HCT116 (cell line): ENCODE measurements at regions not wholly inside any gene's neighbourhood (a gene's known extent, or its start where the extent isn't known, plus 50 kb on each side); places are given as distances from the start of the nearest gene placed in this dataset.

Experiments used
- ATAC-seq: fragments of 200-7000 bp; cut with Tn5 transposase; 2 replicates; pipeline ENCODE4 v1.9.1; 2020; ENCODE audit warnings: mild to moderate bottlenecking, moderate library complexity
- BruUV-seq: library from RNA; stranded (reverse); fragments of 400-500 nt; replicated peaks from 2 replicates; lab custom pipeline; 2021; lab: Mats Ljungman, UMichigan
- CTCF ChIA-PET: fragments of 300-600 bp; sonication (Branson Sonifier 250); formaldehyde crosslinking; loops from one replicate; lab custom pipeline; 2021; ENCODE audit warnings: antibody characterized with exemption; lab: Charles Lee
- POLR2A ChIA-PET: fragments of 300-600, 350-600 bp; sonication (Branson Sonifier 250); formaldehyde crosslinking; loops from one replicate; lab custom pipeline; 2021; ENCODE audit warnings: antibody characterized with exemption; lab: Charles Lee
- RAD21 ChIA-PET, 2 experiments: fragments of 300-600 bp; sonication (Branson Sonifier 250); formaldehyde crosslinking; loops; one replicate each; lab custom pipeline; 2023; ENCODE audit warnings: low total read pairs in 2 of 2; ENCODE audit not compliant: uncharacterized antibody in 2 of 2, unreplicated experiment in 2 of 2, low non-redundant PET in 1 of 2; lab: Charles Lee
- DNase-seq: peaks from one replicate; pipeline ENCODE4 v3.0.0-alpha.2; 2010; ENCODE audit warnings: low read depth, low spot score
- H2AFZ ChIP-seq: fragments of 200-600 bp; shearing (Covaris generic), sonication (generic); 2 replicates; pipeline ENCODE4 v1.6.1; 2017; ENCODE audit warnings: low read depth, mixed run types, mixed read lengths, antibody characterized with exemption, low read length; ENCODE audit not compliant: poor library complexity, severe bottlenecking
- H3K27ac ChIP-seq: 2 replicates; pipeline ENCODE4 v1.5.1; 2012; ENCODE audit warnings: low read depth, low read length
- H3K27me3 ChIP-seq: fragments of 200-600 bp; sonication (generic); 2 replicates; pipeline ENCODE4 v1.6.1; 2016; ENCODE audit warnings: mixed run types, low read length, mixed read lengths; ENCODE audit not compliant: insufficient read depth
- H3K36me3 ChIP-seq, 2 experiments: fragments of 200-500 bp in 1 of 2; fragments of 200-600 bp in 1 of 2; sonication (Bioruptor generic) in 1 of 2; sonication (generic) in 1 of 2; 2 replicates each; pipeline versions ENCODE4 v1.5.1 to v1.6.1; 2014 to 2016; ENCODE audit warnings: low read length in 2 of 2, inconsistent platforms in 1 of 2, mixed read lengths in 1 of 2, mixed run types in 1 of 2; ENCODE audit not compliant: insufficient read depth in 2 of 2, control insufficient read depth in 1 of 2
- H3K4me1 ChIP-seq, 2 experiments: fragments of 200-600 bp in 1 of 2; sonication (generic) in 1 of 2; 2 replicates each; pipeline versions ENCODE4 v1.5.1 to v1.6.1; 2012 to 2017; ENCODE audit warnings: low read length in 2 of 2, inconsistent platforms in 1 of 2, mild to moderate bottlenecking in 1 of 2, mixed read lengths in 1 of 2, mixed run types in 1 of 2, moderate library complexity in 1 of 2; ENCODE audit not compliant: insufficient read depth in 2 of 2, control insufficient read depth in 1 of 2
- H3K4me2 ChIP-seq: fragments of 200-600 bp; sonication (generic); 2 replicates; pipeline ENCODE4 v1.6.1; 2017; ENCODE audit warnings: mixed run types, low read length, mixed read lengths
- H3K4me3 ChIP-seq, 2 experiments: fragments of 200-600 bp in 1 of 2; sonication (generic) in 1 of 2; replicated peaks in 1 of 2; 2 replicates each; pipeline ENCODE4 v1.5.1; 2011 to 2016; ENCODE audit warnings: low read length in 2 of 2, control low read depth in 1 of 2, low read depth in 1 of 2, mild to moderate bottlenecking in 1 of 2, mixed read lengths in 1 of 2, mixed run types in 1 of 2
- H3K79me2 ChIP-seq: fragments of 200-600 bp; sonication (generic); 2 replicates; pipeline ENCODE4 v1.6.1; 2017; ENCODE audit warnings: mild to moderate bottlenecking, mixed run types, low read length, moderate library complexity, mixed read lengths; ENCODE audit not compliant: insufficient read depth
- H3K9ac ChIP-seq: fragments of 200-600 bp; sonication (generic); 2 replicates; pipeline ENCODE4 v1.6.1; 2016; ENCODE audit warnings: low read length, mixed read lengths
- H3K9me2 ChIP-seq: fragments of 200-600 bp; sonication (generic), shearing (Covaris generic); 2 replicates; pipeline ENCODE4 v1.6.1; 2017; ENCODE audit warnings: mixed run types, mild to moderate bottlenecking, moderate library complexity; ENCODE audit not compliant: insufficient read depth
- H3K9me3 ChIP-seq, 2 experiments: fragments of 200-500 bp in 1 of 2; fragments of 200-600 bp in 1 of 2; sonication (Bioruptor generic) in 1 of 2; sonication (generic) in 1 of 2; 2 replicates each; pipeline ENCODE4 v1.6.1; 2014 to 2017; ENCODE audit warnings: low read length in 2 of 2, mixed read lengths in 2 of 2, inconsistent platforms in 1 of 2, low read depth in 1 of 2, mild to moderate bottlenecking in 1 of 2, mixed run types in 1 of 2, moderate library complexity in 1 of 2; ENCODE audit not compliant: control insufficient read depth in 1 of 2, insufficient read depth in 1 of 2
- H4K20me1 ChIP-seq: fragments of 200-600 bp; sonication (generic), shearing (Covaris generic); 2 replicates; pipeline ENCODE4 v1.6.1; 2017; ENCODE audit warnings: mixed run types, mild to moderate bottlenecking, moderate library complexity; ENCODE audit not compliant: insufficient read depth
- ATF3 ChIP-seq: IDR thresholded peaks from 2 replicates; pipeline ENCODE4 v1.6.1; 2012
- CBX3 ChIP-seq: IDR thresholded peaks from 2 replicates; pipeline ENCODE4 v1.6.1; 2012; ENCODE audit warnings: low read depth
- CEBPB ChIP-seq: IDR thresholded peaks from 2 replicates; pipeline ENCODE4 v1.6.1; 2012; ENCODE audit warnings: low read depth
- EGR1 ChIP-seq: IDR thresholded peaks from 2 replicates; pipeline ENCODE4 v1.6.1; 2012; ENCODE audit warnings: low read depth
- ELF1 ChIP-seq: IDR thresholded peaks from 2 replicates; pipeline ENCODE4 v1.6.1; 2012; ENCODE audit warnings: low read depth, borderline replicate concordance
- EZH2 ChIP-seq: fragments of 200-600 bp; sonication (generic); IDR thresholded peaks from 2 replicates; pipeline ENCODE4 v1.6.1; 2017; ENCODE audit warnings: antibody characterized with exemption, mixed run types
- FOSL1 ChIP-seq: IDR thresholded peaks from 2 replicates; pipeline ENCODE4 v1.6.1; 2012; ENCODE audit warnings: low read depth
- JUND ChIP-seq: IDR thresholded peaks from 2 replicates; pipeline ENCODE4 v1.6.1; 2012
- MAX ChIP-seq: IDR thresholded peaks from 2 replicates; pipeline ENCODE4 v1.6.1; 2012
- RAD21 ChIP-seq: IDR thresholded peaks from 2 replicates; pipeline ENCODE4 v1.6.1; 2012; ENCODE audit warnings: low read depth, mild to moderate bottlenecking
- SIN3A ChIP-seq: IDR thresholded peaks from 2 replicates; pipeline ENCODE4 v1.6.1; 2012; ENCODE audit warnings: low read depth
- SP1 ChIP-seq: IDR thresholded peaks from 2 replicates; pipeline ENCODE4 v1.6.1; 2012; ENCODE audit warnings: low read depth
- YY1 ChIP-seq: IDR thresholded peaks from 2 replicates; pipeline ENCODE4 v1.6.1; 2011; ENCODE audit warnings: low read length, low read depth, moderate library complexity, mild to moderate bottlenecking; ENCODE audit not compliant: insufficient replicate concordance; ENCODE audit errors: extremely low read depth
- ZFX ChIP-seq: fragments of 450-650 bp; IDR thresholded peaks from 2 replicates; pipeline ENCODE4 v1.6.1; 2017
- ZNF274 ChIP-seq: fragments of 200-500 bp; sonication (Bioruptor generic); IDR thresholded peaks from 2 replicates; pipeline ENCODE4 v1.6.1; 2014; ENCODE audit warnings: mild to moderate bottlenecking, low read depth, low read length, inconsistent platforms
- intact Hi-C: fragments of 100-400 bp; cut with micrococcal nuclease; formaldehyde crosslinking; loops from 2 replicates; pipeline ENCODE4 v1.10.0; 2022
- TF ChIP-seq, protein P1 (sequence below), 3 experiments: fragments of 200-600 bp in 1 of 3; sonication (generic) in 1 of 3; IDR thresholded peaks in 2 of 3; conservative IDR thresholded peaks in 1 of 3; 2 replicates each; pipeline ENCODE4 v1.5.1; 2012 to 2017; ENCODE audit warnings: low read depth in 2 of 3, low read length in 2 of 3, antibody characterized with exemption in 1 of 3, borderline replicate concordance in 1 of 3, control low read depth in 1 of 3, mild to moderate bottlenecking in 1 of 3, mixed read lengths in 1 of 3, mixed run types in 1 of 3, moderate library complexity in 1 of 3; ENCODE audit not compliant: insufficient read depth in 1 of 3
- TF ChIP-seq, protein P2 (sequence below): IDR thresholded peaks from 2 replicates; pipeline ENCODE4 v1.6.1; 2012; ENCODE audit warnings: low read depth

GRCh38 chrX:4588893-4589292 is 875.4 kb upstream of the PRKX start:
- no peak overlapping the region for H3K27ac ChIP-seq
- no peaks in the 10 kb centered on the region for H3K9me3 ChIP-seq
- H3K9ac ChIP-seq: no peak overlapping the region
- no peaks in the 10 kb centered on the region for H3K4me1 ChIP-seq
- CTCF ChIA-PET: no interaction called here
- H3K27me3 ChIP-seq: no peaks in the 10 kb centered on the region
- H3K36me3 ChIP-seq: no peaks in the 10 kb centered on the region
- intact Hi-C loops: no loop called here
- POLR2A ChIA-PET: no interaction called here
- no peak overlapping the region for H3K4me3 ChIP-seq
- no peak for ATAC-seq
- TF ChIP-seq MAX: no peak
- TF ChIP-seq, all 23 proteins: peak for 0
- no TSS peak for BruUV-seq
- Histone ChIP-seq H2AFZ (no peak overlapping the region), H3K9me2 (no peaks in the 10 kb centered on the region), H3K79me2 (no peaks in the 10 kb centered on the region), H3K4me2 (no peak overlapping the region), H4K20me1 (no peaks in the 10 kb centered on the region)
- RAD21 ChIA-PET: no interaction called here
- no peak for DNase-seq

GRCh38 chrX:4588466-4588865 is 875.0 kb upstream of the PRKX start:
- ATAC-seq: no peak
- BruUV-seq: no TSS peak
- CTCF ChIA-PET: no interaction called here
- POLR2A ChIA-PET: no interaction called here
- Histone ChIP-seq H2AFZ (no peak overlapping the region), H3K9ac (no peak overlapping the region), H3K4me2 (no peak overlapping the region), H3K4me1 (no peaks in the 10 kb centered on the region), H3K27me3 (no peaks in the 10 kb centered on the region), H4K20me1 (no peaks in the 10 kb centered on the region), H3K79me2 (no peaks in the 10 kb centered on the region), H3K27ac (no peak overlapping the region), H3K9me3 (no peaks in the 10 kb centered on the region), H3K36me3 (no peaks in the 10 kb centered on the region), H3K9me2 (no peaks in the 10 kb centered on the region), H3K4me3 (no peak overlapping the region)
- no peak for TF ChIP-seq CBX3
- no peak for TF ChIP-seq EGR1
- TF ChIP-seq RAD21: no peak
- no peak for TF ChIP-seq ELF1
- TF ChIP-seq ZFX: no peak
- TF ChIP-seq, protein P1, sequence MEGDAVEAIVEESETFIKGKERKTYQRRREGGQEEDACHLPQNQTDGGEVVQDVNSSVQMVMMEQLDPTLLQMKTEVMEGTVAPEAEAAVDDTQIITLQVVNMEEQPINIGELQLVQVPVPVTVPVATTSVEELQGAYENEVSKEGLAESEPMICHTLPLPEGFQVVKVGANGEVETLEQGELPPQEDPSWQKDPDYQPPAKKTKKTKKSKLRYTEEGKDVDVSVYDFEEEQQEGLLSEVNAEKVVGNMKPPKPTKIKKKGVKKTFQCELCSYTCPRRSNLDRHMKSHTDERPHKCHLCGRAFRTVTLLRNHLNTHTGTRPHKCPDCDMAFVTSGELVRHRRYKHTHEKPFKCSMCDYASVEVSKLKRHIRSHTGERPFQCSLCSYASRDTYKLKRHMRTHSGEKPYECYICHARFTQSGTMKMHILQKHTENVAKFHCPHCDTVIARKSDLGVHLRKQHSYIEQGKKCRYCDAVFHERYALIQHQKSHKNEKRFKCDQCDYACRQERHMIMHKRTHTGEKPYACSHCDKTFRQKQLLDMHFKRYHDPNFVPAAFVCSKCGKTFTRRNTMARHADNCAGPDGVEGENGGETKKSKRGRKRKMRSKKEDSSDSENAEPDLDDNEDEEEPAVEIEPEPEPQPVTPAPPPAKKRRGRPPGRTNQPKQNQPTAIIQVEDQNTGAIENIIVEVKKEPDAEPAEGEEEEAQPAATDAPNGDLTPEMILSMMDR (IDR thresholded peaks at IDR 0.05 in 2 of 3, conservative IDR thresholded peaks at IDR 0.05 in 1 of 3; ENCODE audit: borderline replicate concordance in 1 of 3, insufficient read depth in 1 of 3, low read depth in 2 of 3, low read length in 2 of 3): no peak
- no peak for TF ChIP-seq SP1
- no peak for TF ChIP-seq SIN3A
- no peak for TF ChIP-seq ZNF274
- no peak for TF ChIP-seq YY1
- TF ChIP-seq CEBPB: no peak
- no peak for TF ChIP-seq FOSL1
- TF ChIP-seq JUND: no peak
- TF ChIP-seq ATF3: no peak
- TF ChIP-seq, protein P2, sequence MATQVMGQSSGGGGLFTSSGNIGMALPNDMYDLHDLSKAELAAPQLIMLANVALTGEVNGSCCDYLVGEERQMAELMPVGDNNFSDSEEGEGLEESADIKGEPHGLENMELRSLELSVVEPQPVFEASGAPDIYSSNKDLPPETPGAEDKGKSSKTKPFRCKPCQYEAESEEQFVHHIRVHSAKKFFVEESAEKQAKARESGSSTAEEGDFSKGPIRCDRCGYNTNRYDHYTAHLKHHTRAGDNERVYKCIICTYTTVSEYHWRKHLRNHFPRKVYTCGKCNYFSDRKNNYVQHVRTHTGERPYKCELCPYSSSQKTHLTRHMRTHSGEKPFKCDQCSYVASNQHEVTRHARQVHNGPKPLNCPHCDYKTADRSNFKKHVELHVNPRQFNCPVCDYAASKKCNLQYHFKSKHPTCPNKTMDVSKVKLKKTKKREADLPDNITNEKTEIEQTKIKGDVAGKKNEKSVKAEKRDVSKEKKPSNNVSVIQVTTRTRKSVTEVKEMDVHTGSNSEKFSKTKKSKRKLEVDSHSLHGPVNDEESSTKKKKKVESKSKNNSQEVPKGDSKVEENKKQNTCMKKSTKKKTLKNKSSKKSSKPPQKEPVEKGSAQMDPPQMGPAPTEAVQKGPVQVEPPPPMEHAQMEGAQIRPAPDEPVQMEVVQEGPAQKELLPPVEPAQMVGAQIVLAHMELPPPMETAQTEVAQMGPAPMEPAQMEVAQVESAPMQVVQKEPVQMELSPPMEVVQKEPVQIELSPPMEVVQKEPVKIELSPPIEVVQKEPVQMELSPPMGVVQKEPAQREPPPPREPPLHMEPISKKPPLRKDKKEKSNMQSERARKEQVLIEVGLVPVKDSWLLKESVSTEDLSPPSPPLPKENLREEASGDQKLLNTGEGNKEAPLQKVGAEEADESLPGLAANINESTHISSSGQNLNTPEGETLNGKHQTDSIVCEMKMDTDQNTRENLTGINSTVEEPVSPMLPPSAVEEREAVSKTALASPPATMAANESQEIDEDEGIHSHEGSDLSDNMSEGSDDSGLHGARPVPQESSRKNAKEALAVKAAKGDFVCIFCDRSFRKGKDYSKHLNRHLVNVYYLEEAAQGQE: no peak
- TF ChIP-seq EZH2: no peak
- RAD21 ChIA-PET: no interaction called here
- no peak for DNase-seq
- intact Hi-C loops: no loop called here
